Forelimb muscle (tissue), 1 donor: ENCODE measurements at regions not wholly inside any gene's neighbourhood (a gene's known extent, or its start where the extent isn't known, plus 50 kb on each side); places are given as distances from the start of the nearest gene placed in this dataset.

Experiments
- DNase-seq: peaks from one replicate; pipeline ENCODE4 v3.0.0-alpha.2; 2013; ENCODE audit warnings: low read depth

- DNase-seq = no peak
These were observed 2032.8 kb downstream of the TP53TG3F start for GRCh38 chr16:35492225-35492624.

DNA sequence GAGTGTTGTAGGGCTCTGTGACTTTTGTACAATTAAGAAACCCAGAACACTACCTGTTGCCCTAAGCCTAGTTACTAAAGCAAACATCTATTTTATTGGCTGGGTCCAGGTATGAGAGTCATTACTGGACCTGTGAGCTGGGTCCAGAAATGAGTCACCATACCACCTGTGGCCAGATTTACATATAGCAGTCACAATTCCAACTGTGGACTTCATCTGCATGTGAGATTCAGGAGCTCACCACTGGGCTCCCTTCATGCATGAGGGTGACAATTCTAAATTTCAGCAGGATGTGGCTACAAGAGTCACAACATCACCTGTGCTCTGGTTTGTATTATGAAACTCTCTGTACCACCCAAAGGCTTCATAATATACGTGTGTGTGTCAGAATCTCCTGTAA, 2038.0 kb downstream of the TP53TG3F start:
- DNase-seq = no peak

DNA sequence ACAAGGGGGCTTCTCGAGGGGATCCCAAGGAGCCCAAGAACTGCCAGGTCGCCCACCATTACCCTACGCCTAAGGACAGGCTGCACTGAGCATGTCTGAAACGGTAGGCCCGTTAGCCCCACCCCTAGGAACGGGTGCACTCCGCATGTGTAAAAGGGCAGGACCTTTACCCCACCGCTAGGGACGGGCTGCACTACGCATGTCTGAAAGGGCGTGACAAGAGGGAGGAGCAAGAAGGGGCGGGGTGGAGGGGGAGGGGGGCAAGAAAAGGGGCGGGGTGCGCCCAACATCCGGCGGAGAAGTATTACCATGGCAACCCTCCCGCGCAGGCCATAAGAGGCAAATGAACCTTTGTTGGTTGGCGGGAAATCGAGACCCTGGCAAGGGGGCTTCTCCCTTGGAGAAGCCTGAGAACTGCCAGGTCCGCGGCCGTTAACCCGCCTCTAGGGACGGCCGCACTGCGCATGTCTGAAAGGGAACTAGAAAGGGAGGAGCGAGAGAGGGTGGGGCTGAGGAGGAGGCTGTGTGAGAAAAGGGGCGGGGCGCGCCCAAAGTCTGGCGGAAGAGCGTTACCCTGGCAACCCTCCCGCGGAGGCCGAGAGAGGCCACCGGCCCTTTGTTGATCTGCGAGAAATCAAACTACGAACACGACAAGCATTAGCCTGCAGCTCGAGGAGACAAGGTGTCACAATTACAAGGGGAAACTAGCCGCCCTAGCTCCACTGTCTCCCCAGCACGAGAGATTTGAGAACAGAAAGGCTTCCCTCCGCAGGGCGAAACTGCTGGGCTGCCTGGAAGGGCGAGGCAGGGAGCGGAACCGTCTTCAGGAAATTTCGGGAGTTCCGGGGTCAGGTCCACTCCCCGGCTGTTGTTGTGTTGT, 2046.8 kb downstream of the TP53TG3F start:
- DNase-seq = no peak

DNA sequence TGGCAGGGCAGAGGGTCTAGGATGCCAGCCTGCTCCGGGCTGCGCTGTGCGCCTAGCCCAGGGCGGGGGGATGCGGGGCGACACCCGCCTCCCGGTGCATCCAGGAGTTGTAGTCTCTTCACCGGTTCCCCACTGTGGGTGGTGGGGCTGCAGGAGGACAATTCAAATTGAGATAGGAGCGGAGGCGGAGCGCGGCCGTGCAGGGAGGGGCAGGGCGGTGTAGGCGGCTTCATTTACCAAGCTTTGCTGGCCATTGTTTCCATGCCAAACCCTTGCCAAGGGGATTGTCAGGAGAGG, 2047.4 kb downstream of the TP53TG3F start:
- DNase-seq = no peak

- no peak for DNase-seq
These were observed 2051.3 kb downstream of the TP53TG3F start for GRCh38 chr16:35510701-35511100.

DNA sequence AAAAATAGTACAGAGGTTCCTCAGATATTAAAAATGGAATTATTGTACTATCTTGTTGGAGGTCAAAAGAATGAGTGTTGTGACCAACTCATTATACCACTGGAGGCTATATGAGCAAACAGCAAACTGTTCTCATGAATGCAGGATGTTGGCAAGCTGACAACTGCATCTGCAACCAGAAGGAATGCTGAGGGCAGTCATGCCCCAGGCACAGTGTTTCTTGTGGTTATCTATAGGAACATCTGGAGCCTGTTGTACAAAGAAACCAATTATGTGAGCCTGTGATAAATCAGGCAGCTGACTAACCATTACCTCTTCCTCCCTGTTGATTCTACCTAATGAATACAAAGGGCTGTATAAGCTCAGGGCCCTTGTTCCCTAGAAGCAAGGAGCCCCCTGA, 2057.1 kb downstream of the TP53TG3F start:
- DNase-seq = no peak

GRCh38 chr16:35516971-35517370, 2057.6 kb downstream of the TP53TG3F start:
- no peak for DNase-seq

DNA sequence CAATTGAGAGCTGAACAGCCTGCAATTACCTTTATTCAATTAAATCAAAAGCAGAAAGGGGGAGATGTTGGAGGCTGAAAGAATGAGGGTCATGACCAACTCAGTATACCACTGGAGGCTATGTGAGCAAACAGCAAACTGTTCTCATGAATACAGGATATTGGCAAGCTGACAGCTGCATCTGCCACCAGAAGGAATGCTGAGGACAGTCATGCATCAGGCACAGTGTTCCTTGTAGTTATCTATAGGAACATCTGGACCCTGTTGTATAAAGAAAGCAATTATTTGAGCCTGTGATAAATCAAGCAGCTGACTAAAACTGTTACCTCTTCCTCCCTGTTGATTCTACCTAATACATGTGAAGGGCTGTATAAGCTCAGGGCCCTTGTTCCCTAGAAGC, 2064.6 kb downstream of the TP53TG3F start:
- no peak for DNase-seq

DNA sequence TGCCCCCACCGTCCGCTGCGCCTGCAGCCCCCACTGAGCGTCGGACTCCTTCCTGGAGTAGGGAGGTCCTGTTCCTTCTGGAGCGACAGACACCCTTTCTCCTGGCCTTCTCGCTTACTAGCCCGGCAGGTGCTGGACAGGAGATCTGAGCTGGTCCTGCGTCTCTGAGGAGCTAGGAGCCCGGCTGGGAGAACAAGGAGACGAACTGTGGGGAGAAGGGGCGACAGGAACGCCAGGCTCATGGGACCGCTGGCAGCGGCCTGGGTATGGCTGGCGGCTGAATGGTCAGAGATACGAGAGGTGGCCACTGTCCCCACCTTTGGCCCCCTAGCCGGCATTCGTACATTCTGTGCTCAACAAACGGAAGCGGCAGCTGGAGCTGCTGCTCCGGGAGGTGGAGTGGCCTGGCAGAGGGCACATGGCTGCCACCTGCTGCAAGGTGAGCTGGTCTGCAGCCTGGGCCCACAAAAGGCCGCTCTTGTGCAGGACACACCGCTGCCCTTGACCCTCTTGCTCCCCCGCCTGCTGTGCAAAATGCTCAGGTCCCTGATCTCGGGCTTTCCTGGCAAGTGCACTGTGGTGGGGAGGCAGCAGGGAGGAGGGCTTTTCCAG, 2066.7 kb downstream of the TP53TG3F start:
- no peak for DNase-seq

DNA sequence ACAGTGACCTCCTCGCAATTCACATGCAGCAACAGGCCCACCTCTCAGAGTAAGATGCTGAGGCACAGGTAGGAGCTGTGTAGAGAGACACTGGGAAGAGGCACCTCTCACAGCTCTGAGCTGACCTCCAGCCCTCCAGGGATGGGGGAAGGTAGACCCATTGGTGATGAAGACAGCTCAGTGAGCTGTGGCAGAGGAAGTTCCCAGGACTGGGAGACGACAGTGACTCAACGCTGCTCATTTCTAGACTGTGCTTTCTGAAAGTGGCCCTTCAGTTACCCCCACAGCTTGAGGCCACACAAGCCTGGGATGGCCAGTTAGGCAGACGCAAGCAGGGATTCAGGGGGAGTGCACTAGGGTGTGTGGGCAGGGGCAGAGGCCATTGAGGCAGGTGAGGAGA, 2073.2 kb downstream of the TP53TG3F start:
- DNase-seq = no peak

GRCh38 chr16:35533683-35534082, 2074.3 kb downstream of the TP53TG3F start:
- no peak for DNase-seq

DNA sequence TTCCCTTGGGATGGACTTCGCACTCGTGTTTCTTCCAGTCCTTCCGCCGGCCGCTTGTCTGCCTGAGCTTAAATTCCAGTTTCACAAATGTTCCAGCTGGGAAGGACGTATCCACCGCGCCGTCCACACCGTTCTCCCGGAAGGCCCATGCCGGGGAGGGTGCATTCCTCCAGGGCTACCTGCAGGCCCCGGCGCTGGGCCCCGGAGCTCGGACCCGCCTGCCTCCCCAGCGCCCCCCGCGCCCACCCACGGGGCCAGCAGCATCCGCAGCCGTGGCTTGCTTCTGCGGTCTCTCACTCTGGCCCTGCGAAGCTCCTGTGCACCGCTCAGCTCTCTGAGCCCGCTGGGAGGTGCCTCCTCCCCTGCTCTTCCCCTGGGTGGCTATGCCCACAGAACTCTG, 2084.1 kb downstream of the TP53TG3F start:
- no peak for DNase-seq

DNA sequence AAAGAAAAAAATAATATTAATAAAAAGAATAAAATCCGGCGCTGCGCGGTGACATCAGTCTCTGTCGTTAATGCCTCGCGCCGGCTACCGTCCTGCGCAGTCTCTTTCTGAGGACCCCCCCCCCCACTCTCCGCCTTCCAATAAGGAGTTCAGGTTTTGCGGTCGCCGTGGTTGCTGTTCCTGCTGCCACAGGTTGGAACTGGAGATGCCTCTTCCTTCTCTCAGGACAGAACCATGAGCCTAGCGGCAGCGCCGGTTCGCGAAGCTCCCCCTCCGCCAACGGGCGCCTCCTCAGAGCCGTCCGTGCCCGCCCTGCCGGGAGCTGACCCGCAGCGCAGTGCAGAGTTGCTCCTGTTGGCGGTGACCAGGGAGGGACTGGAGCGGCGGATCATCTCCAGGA, 2093.4 kb downstream of the TP53TG3F start:
- DNase-seq = no peak

- DNase-seq = no peak
These were observed 2098.3 kb downstream of the TP53TG3F start for GRCh38 chr16:35557731-35558130.

- no peak for DNase-seq
These were observed 2100.7 kb downstream of the TP53TG3F start for GRCh38 chr16:35559911-35560636.

- no peak for DNase-seq
These were observed 2101.2 kb downstream of the TP53TG3F start for GRCh38 chr16:35560637-35560984.

- DNase-seq = no peak
These were observed 2101.9 kb downstream of the TP53TG3F start for GRCh38 chr16:35561346-35561745.

DNA sequence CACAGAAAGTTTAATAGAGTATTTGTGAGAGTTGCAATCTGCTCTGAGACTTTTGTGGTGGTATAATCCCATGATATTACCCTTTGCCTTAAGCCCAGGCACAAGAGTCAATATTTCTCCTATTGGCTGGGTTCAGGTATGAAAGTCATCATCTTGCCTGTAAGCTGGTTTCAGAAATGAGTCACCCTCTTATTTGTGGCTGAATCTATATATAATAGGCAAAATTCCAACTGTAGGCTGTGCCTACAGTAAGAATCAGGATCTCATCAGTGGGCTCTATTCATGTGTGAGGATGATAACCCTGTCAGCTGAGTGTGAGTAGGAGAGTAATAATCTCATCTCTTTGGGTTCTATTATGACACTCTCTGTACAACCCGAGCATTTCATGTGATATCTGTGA, 2103.1 kb downstream of the TP53TG3F start:
- DNase-seq = no peak

GRCh38 chr16:35562919-35563318, 2103.5 kb downstream of the TP53TG3F start:
- DNase-seq = no peak

DNA sequence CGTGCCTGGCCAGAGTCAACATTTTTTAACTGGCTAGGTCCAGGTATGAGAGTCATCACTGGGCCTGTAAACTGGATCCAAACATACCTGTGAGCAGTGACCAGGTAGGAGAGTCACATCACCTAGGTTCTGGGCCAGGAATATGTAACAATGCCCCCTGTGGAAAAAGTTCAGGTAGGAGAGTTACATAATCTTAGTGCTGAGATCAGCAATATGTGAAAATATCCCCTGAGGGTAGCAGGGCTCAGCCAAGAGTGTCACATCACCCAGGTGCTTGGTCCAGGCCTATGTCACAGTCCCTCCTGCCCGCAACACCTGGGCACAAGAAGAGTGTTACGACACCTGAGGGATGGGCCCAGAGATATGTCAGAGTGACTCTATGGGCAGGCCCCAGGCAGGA, 2104.7 kb downstream of the TP53TG3F start:
- no peak for DNase-seq

DNA sequence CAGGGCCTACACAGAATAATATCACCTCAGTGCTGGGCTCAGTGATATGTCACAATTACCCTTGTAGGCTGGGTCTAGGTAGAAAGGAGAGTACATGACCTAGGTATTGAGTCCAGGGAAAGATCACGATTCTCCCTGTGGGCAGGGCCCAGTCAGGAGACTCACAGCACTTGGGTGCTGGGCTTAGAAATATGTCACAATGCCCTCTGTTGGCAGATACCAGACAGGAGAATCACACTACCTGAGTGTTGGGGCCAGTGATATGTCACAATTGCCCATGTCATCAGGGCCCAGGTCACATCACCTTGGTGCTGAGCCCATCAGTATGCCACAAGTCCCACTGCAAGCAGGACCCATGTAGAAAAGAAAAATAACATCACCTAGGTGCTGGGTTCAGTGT, 2105.5 kb downstream of the TP53TG3F start:
- no peak for DNase-seq

GRCh38 chr16:35565626-35566025, 2106.2 kb downstream of the TP53TG3F start:
- no peak for DNase-seq

DNA sequence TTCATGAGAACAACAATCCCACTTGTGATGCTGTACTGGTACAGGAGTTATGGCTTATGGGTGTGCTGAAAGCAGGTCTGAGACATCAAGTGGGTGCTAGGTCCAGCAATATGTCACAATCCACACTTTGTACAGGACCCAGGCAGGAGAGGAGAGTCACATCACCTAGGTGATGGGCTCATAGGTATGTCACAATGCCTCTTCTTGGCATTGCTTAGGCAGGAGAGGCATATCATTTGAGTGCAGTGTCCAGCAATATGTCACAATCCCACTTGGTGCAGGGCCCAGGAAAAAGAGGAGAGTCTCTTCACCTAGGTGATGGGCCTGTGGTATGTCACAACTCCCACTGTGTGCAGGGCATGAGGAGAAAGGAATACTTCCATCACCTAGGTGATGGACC, 2110.0 kb downstream of the TP53TG3F start:
- DNase-seq = no peak
